Lower lobe of right lung (tissue), 2 donors: ENCODE measurements at regions not wholly inside any gene's neighbourhood (a gene's known extent, or its start where the extent isn't known, plus 50 kb on each side); places are given as distances from the start of the nearest gene placed in this dataset.

Experiments
- ATAC-seq, 2 donors: fragments of 200-7000 bp; cut with Tn5 transposase; one replicate each; pipeline ENCODE4 v1.9.1; 2020 to 2022; ENCODE audit warnings: mild to moderate bottlenecking in 2 of 2, moderate library complexity in 2 of 2
- DNase-seq: peaks from one replicate; pipeline ENCODE4 v3.0.0-alpha.2; 2020
- H3K27ac ChIP-seq: fragments of 200-600 bp; one replicate; pipeline ENCODE4 v1.8.0; 2022
- H3K27me3 ChIP-seq: fragments of 200-600 bp; one replicate; pipeline ENCODE4 v1.8.0; 2022; ENCODE audit warnings: low read depth
- H3K36me3 ChIP-seq: fragments of 200-600 bp; one replicate; pipeline ENCODE4 v1.8.0; 2022; ENCODE audit warnings: mild to moderate bottlenecking
- H3K4me1 ChIP-seq: fragments of 200-600 bp; one replicate; pipeline ENCODE4 v1.8.0; 2022
- H3K4me3 ChIP-seq: fragments of 200-600 bp; one replicate; pipeline ENCODE4 v1.8.0; 2022; ENCODE audit warnings: mild to moderate bottlenecking
- H3K9me3 ChIP-seq: fragments of 200-600 bp; one replicate; pipeline ENCODE4 v1.8.0; 2022
- CTCF ChIP-seq: fragments of 200-600 bp; IDR thresholded peaks from one replicate; pipeline ENCODE4 v1.8.0; 2022; ENCODE audit warnings: antibody characterized with exemption, mild to moderate bottlenecking
- intact Hi-C: fragments of 100-400 bp; cut with DNase I; formaldehyde crosslinking; loops from one replicate; pipeline ENCODE4 v1.11.0; 2022
- donor health status: DM: no; HTN: yes; CAD: no; lungs with severe emphysema.

GRCh38 chr12:97293541-97293940 lies 169.1 kb upstream of the RMST start:
- ATAC-seq, result no peak
- no peaks in the 10 kb centered on the region for H3K27me3 ChIP-seq
- intact Hi-C loops, result no loop called here
- no peak overlapping the region for H3K4me3 ChIP-seq
- no peaks in the 10 kb centered on the region for H3K4me1 ChIP-seq
- DNase-seq, result no peak
- no peaks in the 10 kb centered on the region for H3K36me3 ChIP-seq
- H3K9me3 ChIP-seq, result peaks cover 10% of the 10 kb centered on the region
- no peak for TF ChIP-seq CTCF
- H3K27ac ChIP-seq, result no peak overlapping the region

- Histone ChIP-seq H3K4me3 (no peak overlapping the region), H3K9me3 (peaks cover 8% of the 10 kb centered on the region), H3K27me3 (no peaks in the 10 kb centered on the region), H3K36me3 (no peaks in the 10 kb centered on the region), H3K27ac (no peak overlapping the region), H3K4me1 (no peaks in the 10 kb centered on the region)
- no peak for TF ChIP-seq CTCF
- ATAC-seq (no peak), DNase-seq (no peak)
- intact Hi-C loops, result no loop called here
Observed at GRCh38 chr12:97299847-97300246, 162.8 kb upstream of the RMST start.

- Histone ChIP-seq H3K27me3 (no peaks in the 10 kb centered on the region), H3K4me3 (no peak overlapping the region), H3K27ac (no peak overlapping the region), H3K9me3 (peaks cover 2% of the 10 kb centered on the region), H3K36me3 (no peaks in the 10 kb centered on the region), H3K4me1 (no peaks in the 10 kb centered on the region)
- intact Hi-C loops, result no loop called here
- TF ChIP-seq CTCF, result no peak
- DNase-seq, result no peak
- ATAC-seq, result no peak
Observed at GRCh38 chr12:97300431-97300830, 162.2 kb upstream of the RMST start.

GRCh38 chr12:97300891-97301290 lies 161.7 kb upstream of the RMST start:
- H3K4me3 ChIP-seq, result no peak overlapping the region
- H3K27me3 ChIP-seq, result no peaks in the 10 kb centered on the region
- H3K4me1 ChIP-seq, result no peaks in the 10 kb centered on the region
- ATAC-seq (no peak), DNase-seq (no peak)
- intact Hi-C loops, result no loop called here
- no peaks in the 10 kb centered on the region for H3K36me3 ChIP-seq
- no peak for TF ChIP-seq CTCF
- H3K9me3 ChIP-seq, result no peaks in the 10 kb centered on the region
- H3K27ac ChIP-seq, result no peak overlapping the region

GRCh38 chr12:97301576-97301975 lies 161.0 kb upstream of the RMST start:
- intact Hi-C loops, result no loop called here

More at GRCh38 chr12:97301576-97301975, 161.0 kb upstream of the RMST start:
- H3K9me3 ChIP-seq, result no peaks in the 10 kb centered on the region
- ATAC-seq (no peak), DNase-seq (no peak)
- no peak for TF ChIP-seq CTCF
- H3K4me1 ChIP-seq, result peaks cover 3% of the 10 kb centered on the region
- H3K36me3 ChIP-seq, result no peaks in the 10 kb centered on the region
- no peak overlapping the region for H3K4me3 ChIP-seq
- no peaks in the 10 kb centered on the region for H3K27me3 ChIP-seq
- no peak overlapping the region for H3K27ac ChIP-seq
